Memory B cell (primary cell): ENCODE measurements at regions not wholly inside any gene's neighbourhood (a gene's known extent, or its start where the extent isn't known, plus 50 kb on each side); places are given as distances from the start of the nearest gene placed in this dataset.
"Not testable (repeated sequence)": the region's sequence is repeated elsewhere in the genome, so short reads cannot be mapped to it uniquely, and the experiment has no call there.

ENCODE experiments used
- ATAC-seq: fragments of 150-1000 bp; cut with Tn5 transposase; 2 replicates; pipeline ENCODE4 v1.10.0; 2021; ENCODE audit warnings: low read depth, mild to moderate bottlenecking, moderate library complexity
- DNase-seq, 2 donors: peaks; one replicate each; pipeline ENCODE4 v3.0.0; 2022; ENCODE audit warnings: low spot score in 2 of 2
- H3K27ac Mint-ChIP-seq: one replicate; pipeline ENCODE4 v1.8.0; 2022; ENCODE audit warnings: mild to moderate bottlenecking, moderate library complexity, mixed read lengths
- H3K27me3 Mint-ChIP-seq: one replicate; pipeline ENCODE4 v1.8.0; 2022; ENCODE audit warnings: mixed read lengths
- H3K36me3 Mint-ChIP-seq: one replicate; pipeline ENCODE4 v1.8.0; 2022; ENCODE audit warnings: mild to moderate bottlenecking, mixed read lengths
- H3K4me1 Mint-ChIP-seq: one replicate; pipeline ENCODE4 v1.8.0; 2022; ENCODE audit warnings: mixed read lengths
- H3K4me3 Mint-ChIP-seq: one replicate; pipeline ENCODE4 v1.8.0; 2022; ENCODE audit warnings: mild to moderate bottlenecking, moderate library complexity, mixed read lengths
- H3K9me3 Mint-ChIP-seq: one replicate; pipeline ENCODE4 v1.8.0; 2022; ENCODE audit warnings: mixed read lengths

DNA sequence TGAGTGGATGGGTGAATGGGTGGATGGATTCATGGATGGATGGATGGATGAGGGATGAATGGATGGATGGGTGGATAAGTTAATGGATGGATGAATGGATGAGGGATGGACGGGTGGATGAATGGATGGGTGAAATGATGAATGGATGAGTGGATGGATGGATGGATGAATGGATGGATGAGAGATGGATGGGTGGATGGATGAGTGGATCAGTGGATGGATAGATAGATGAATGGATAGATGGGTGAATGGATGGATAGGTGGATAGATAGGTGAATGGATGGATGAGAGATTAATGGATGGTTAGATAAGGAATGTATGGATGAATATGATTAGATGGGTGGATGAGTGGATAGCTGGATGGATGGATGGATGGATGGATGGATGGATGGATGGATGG is 313.5 kb downstream of the NPHP4 start:
- H3K4me3 Mint-ChIP-seq = no peak overlapping the region
- peaks cover 8% of the 10 kb centered on the region for H3K27me3 Mint-ChIP-seq
- H3K27ac Mint-ChIP-seq = no peak overlapping the region
- ATAC-seq (no peak), DNase-seq (no peak)
- peaks cover 4% of the 10 kb centered on the region for H3K36me3 Mint-ChIP-seq
- H3K9me3 Mint-ChIP-seq = peaks cover 13% of the 10 kb centered on the region
- H3K4me1 Mint-ChIP-seq = no peaks in the 10 kb centered on the region

GRCh38 chr1:5672355-5672754 is 319.9 kb downstream of the NPHP4 start:
- ATAC-seq, H3K36me3 Mint-ChIP-seq, H3K27ac Mint-ChIP-seq, H3K4me1 Mint-ChIP-seq, H3K4me3 Mint-ChIP-seq, H3K27me3 Mint-ChIP-seq, DNase-seq: not testable (repeated sequence)
- H3K9me3 Mint-ChIP-seq = peaks cover 13% of the 10 kb centered on the region

GRCh38 chr1:5670590-5671350 is 321.5 kb downstream of the NPHP4 start:
- H3K27me3 Mint-ChIP-seq = peaks cover 2% of the 10 kb centered on the region
- no peak overlapping the region for H3K4me3 Mint-ChIP-seq
- peaks cover 1% of the 10 kb centered on the region for H3K36me3 Mint-ChIP-seq
- no peak for ATAC-seq
- peaks cover 13% of the 10 kb centered on the region for H3K9me3 Mint-ChIP-seq
- no peaks in the 10 kb centered on the region for H3K4me1 Mint-ChIP-seq
- DNase-seq = no peak
- no peak overlapping the region for H3K27ac Mint-ChIP-seq

DNA sequence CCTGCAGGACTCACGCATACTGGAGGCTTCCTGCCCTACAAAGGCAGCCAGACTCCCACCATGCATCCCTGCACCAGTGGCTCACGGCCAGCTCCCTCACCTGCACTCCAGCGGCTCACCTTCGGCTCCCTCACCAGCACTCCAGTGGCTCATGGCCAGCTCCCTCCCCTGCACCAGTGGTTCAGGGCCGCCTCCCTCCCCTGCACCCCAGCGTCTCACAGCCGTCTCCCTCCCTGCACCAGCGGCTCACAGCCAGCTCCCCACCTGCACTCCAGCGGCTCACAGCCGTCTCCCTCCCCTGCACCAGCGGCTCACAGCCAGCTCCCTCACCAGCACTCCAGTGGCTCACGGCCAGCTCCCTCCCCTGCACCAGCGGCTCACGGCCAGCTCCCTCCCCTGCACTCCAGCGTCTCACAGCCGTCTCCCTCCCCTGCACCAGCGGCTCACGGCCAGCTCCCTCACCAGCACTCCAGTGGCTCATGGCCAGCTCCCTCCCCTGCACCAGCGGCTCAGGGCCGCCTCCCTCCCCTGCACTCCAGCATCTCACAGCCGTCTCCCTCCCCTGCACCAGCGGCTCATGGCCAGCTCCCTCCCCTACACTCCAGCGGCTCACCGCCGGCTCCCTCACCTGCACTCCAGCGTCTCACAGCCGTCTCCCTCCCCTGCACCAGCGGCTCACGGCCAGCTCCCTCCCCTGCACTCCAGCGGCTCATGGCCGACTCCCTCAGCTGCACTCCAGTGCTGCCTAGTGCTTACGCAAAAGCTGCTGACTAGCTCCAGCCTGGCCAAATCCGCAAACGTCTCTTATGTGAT is 324.5 kb downstream of the NPHP4 start:
- DNase-seq (no peak), ATAC-seq (no peak)
- Mint-ChIP-seq H3K36me3 (no peaks in the 10 kb centered on the region), H3K4me3 (no peak overlapping the region), H3K4me1 (no peaks in the 10 kb centered on the region), H3K27ac (no peak overlapping the region), H3K27me3 (peaks cover 3% of the 10 kb centered on the region), H3K9me3 (peaks cover 7% of the 10 kb centered on the region)

DNA sequence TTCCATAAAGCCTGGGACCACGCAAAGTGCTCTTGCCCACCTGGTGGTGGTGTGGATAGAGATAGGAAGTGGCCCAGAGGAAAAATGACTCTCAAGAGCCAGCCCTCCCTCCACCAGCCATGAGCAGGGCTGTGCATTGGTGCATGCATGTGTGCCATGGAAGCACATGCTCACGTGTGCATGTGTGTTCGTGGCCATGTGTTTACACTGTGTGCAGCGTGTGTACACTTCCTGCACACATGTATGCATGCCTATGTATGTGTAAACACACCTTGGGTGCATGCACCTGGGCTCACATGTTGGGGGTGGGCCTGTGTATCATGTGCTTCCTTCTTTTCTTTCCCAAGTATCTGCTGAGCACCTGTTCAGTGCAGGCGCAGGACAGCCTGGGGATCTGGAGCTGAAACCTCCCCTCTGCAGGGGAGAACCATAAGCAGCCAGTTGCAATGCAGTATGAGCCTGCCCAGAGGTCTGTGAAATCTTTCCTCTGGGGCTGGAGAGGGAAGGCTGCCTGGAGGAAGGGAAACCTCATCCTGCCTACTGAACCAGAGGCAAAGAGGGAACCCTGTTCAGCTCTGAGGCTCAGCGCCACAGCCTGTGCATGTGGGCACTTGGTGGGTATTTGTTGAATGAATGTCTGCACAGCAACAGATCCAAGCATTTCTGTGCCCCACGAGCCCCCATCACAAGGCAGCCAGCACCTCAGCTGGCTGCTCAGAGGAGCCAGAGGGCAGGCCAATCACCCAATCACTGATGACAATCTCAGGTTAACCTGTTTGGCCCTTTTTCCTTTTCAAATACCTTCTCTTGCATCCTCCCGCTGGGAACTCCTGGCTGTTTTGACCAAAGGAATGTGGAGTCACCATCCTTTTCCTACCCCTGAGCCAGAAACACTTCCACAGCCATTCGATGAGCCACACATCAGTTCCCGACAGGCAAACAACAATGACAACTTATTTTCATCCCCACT is 327.0 kb downstream of the NPHP4 start:
- ATAC-seq (no peak), DNase-seq (no peak)
- no peaks in the 10 kb centered on the region for H3K36me3 Mint-ChIP-seq
- no peaks in the 10 kb centered on the region for H3K4me1 Mint-ChIP-seq
- H3K9me3 Mint-ChIP-seq = peaks cover 4% of the 10 kb centered on the region
- H3K4me3 Mint-ChIP-seq = no peak overlapping the region
- peaks cover 5% of the 10 kb centered on the region for H3K27me3 Mint-ChIP-seq
- no peak overlapping the region for H3K27ac Mint-ChIP-seq

GRCh38 chr1:5664081-5664768 is 328.0 kb downstream of the NPHP4 start:
- ATAC-seq (no peak), DNase-seq (no peak)
- Mint-ChIP-seq H3K36me3 (no peaks in the 10 kb centered on the region), H3K4me3 (no peak overlapping the region), H3K4me1 (no peaks in the 10 kb centered on the region), H3K27ac (no peak overlapping the region), H3K9me3 (peaks cover 4% of the 10 kb centered on the region), H3K27me3 (peaks cover 7% of the 10 kb centered on the region)

- Mint-ChIP-seq H3K27me3 (peaks cover 9% of the 10 kb centered on the region), H3K9me3 (no peaks in the 10 kb centered on the region), H3K4me3 (no peak overlapping the region), H3K27ac (no peak overlapping the region), H3K36me3 (no peaks in the 10 kb centered on the region), H3K4me1 (no peaks in the 10 kb centered on the region)
- no peak for ATAC-seq
- no peak for DNase-seq
These were observed 329.5 kb downstream of the NPHP4 start for GRCh38 chr1:5662744-5663126.

- H3K36me3 Mint-ChIP-seq = no peaks in the 10 kb centered on the region
- no peaks in the 10 kb centered on the region for H3K9me3 Mint-ChIP-seq
- DNase-seq (no peak), ATAC-seq (no peak)
- no peaks in the 10 kb centered on the region for H3K4me1 Mint-ChIP-seq
- peaks cover 9% of the 10 kb centered on the region for H3K27me3 Mint-ChIP-seq
- H3K4me3 Mint-ChIP-seq = no peak overlapping the region
- no peak overlapping the region for H3K27ac Mint-ChIP-seq
These were observed 330.0 kb downstream of the NPHP4 start for GRCh38 chr1:5662086-5662743.

GRCh38 chr1:5661196-5662085 is 330.8 kb downstream of the NPHP4 start:
- no peak for ATAC-seq
- Mint-ChIP-seq H3K27ac (no peak overlapping the region), H3K4me1 (no peaks in the 10 kb centered on the region), H3K27me3 (peaks cover 9% of the 10 kb centered on the region), H3K36me3 (no peaks in the 10 kb centered on the region), H3K9me3 (no peaks in the 10 kb centered on the region), H3K4me3 (no peak overlapping the region)
- no peak for DNase-seq

DNA sequence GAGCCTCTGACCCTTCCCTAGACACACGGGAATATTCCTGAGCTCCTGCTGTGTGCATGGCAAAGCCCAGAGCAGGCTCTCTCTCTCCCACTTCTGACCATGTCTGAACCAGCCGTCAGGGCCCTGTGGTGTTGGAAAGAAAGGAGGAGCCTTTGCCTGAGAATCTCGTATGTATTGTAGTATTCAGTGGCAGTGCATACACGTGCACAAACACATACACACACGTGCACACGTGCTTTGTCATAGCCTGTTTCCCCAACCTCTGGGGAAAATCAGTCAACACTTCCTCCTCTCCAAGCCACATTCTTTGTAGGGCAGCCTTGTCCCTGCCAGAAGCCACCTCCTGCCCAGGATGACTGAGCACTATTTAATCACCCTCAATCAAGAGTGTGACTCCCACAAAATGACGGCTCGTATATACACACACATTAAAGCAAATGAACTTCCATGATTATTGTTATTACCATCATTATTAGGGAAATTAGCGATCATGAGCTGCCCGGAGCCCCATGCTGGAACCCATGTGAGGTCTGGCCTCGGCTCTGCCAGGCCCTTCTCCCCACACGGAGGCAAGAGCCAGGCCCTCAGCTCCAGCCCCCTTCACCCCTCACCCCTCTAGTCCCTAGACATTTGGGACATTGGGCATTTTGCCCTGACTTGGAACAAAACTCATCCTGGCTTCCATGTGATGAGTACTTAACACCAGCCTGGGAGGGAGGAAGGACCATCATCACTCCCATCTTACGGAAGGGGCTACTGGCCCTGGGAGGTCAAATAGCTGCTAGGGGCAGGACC is 331.9 kb downstream of the NPHP4 start:
- no peaks in the 10 kb centered on the region for H3K4me1 Mint-ChIP-seq
- ATAC-seq (no peak), DNase-seq (no peak)
- peaks cover 4% of the 10 kb centered on the region for H3K9me3 Mint-ChIP-seq
- H3K27me3 Mint-ChIP-seq = peaks cover 8% of the 10 kb centered on the region
- H3K36me3 Mint-ChIP-seq = no peaks in the 10 kb centered on the region
- no peak overlapping the region for H3K4me3 Mint-ChIP-seq
- H3K27ac Mint-ChIP-seq = no peak overlapping the region

DNA sequence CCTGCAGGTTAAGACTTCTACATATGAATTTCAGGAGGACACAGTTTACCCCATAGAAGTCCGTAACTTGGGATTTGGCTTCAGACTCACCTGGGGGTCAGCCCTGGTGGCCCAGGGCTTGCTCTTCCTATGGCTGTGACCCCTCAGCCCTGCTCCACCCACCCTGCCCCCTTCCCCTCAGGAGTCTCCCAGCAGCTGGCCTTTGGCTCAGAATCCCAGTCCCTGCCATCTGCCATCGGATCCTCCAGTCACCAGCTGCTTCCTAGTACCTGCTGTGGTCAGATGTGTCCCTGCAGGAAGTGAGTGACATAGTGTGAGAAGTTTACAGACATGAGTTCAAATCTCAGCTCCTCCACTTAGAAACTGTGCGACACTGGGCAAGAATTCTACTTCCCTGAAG is 332.6 kb downstream of the NPHP4 start:
- H3K27ac Mint-ChIP-seq = no peak overlapping the region
- ATAC-seq (no peak), DNase-seq (no peak)
- H3K9me3 Mint-ChIP-seq = peaks cover 4% of the 10 kb centered on the region
- peaks cover 8% of the 10 kb centered on the region for H3K27me3 Mint-ChIP-seq
- H3K4me3 Mint-ChIP-seq = no peak overlapping the region
- no peaks in the 10 kb centered on the region for H3K4me1 Mint-ChIP-seq
- H3K36me3 Mint-ChIP-seq = no peaks in the 10 kb centered on the region
